Progenitor cell of endocrine pancreas (in vitro differentiated cells): ENCODE measurements at regions not wholly inside any gene's neighbourhood (a gene's known extent, or its start where the extent isn't known, plus 50 kb on each side); places are given as distances from the start of the nearest gene placed in this dataset.

Source experiments
- DNase-seq: peaks from one replicate; pipeline ENCODE4 v3.0.0; 2021; ENCODE audit warnings: low spot score; ENCODE audit not compliant: unreplicated experiment
- H3K27ac Mint-ChIP-seq: 2 replicates; pipeline ENCODE4 v1.8.0; 2021; ENCODE audit warnings: mild to moderate bottlenecking, moderate library complexity, mixed read lengths
- H3K27me3 Mint-ChIP-seq: 2 replicates; pipeline ENCODE4 v1.8.0; 2021; ENCODE audit warnings: mixed read lengths
- H3K36me3 Mint-ChIP-seq: 2 replicates; pipeline ENCODE4 v1.8.0; 2022; ENCODE audit warnings: mixed read lengths; ENCODE audit not compliant: insufficient read depth
- H3K4me1 Mint-ChIP-seq: 2 replicates; pipeline ENCODE4 v1.8.0; 2021; ENCODE audit warnings: low read depth, mixed read lengths
- H3K4me3 Mint-ChIP-seq: 2 replicates; pipeline ENCODE4 v1.8.0; 2021; ENCODE audit warnings: low read depth, mild to moderate bottlenecking, moderate library complexity, mixed read lengths
- H3K9me3 Mint-ChIP-seq: 2 replicates; pipeline ENCODE4 v1.8.0; 2021; ENCODE audit warnings: low read depth, mixed read lengths
- TF ChIP-seq, protein P1 (sequence below): fragments of 200-600 bp; sonication (generic); IDR thresholded peaks from one replicate; pipeline ENCODE4 v1.5.0; 2021; ENCODE audit warnings: antibody characterized with exemption, mild to moderate bottlenecking; ENCODE audit not compliant: unreplicated experiment

DNA sequence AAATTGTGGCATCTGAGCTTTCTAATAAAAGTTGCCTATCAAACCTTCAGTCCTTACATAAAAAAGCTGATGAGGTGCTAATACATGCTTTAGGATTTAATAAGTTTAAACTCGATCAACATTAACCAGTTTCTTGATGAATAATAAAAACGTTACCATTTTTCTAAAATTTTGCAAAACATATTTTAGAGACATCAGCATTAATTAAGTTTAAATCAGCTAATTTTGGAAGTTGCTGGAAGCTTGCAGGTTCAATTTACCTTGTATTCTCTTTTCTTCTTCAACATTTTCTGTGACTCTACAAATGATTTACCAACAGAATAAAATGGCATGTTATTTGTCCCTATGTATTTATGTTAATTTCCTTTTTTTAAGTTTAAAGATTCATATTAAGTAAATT is 365.3 kb upstream of the OPRM1 start:
- no peaks in the 10 kb centered on the region for H3K36me3 Mint-ChIP-seq
- no peaks in the 10 kb centered on the region for H3K27me3 Mint-ChIP-seq
- H3K4me3 Mint-ChIP-seq: no peak overlapping the region
- TF ChIP-seq, protein P1, sequence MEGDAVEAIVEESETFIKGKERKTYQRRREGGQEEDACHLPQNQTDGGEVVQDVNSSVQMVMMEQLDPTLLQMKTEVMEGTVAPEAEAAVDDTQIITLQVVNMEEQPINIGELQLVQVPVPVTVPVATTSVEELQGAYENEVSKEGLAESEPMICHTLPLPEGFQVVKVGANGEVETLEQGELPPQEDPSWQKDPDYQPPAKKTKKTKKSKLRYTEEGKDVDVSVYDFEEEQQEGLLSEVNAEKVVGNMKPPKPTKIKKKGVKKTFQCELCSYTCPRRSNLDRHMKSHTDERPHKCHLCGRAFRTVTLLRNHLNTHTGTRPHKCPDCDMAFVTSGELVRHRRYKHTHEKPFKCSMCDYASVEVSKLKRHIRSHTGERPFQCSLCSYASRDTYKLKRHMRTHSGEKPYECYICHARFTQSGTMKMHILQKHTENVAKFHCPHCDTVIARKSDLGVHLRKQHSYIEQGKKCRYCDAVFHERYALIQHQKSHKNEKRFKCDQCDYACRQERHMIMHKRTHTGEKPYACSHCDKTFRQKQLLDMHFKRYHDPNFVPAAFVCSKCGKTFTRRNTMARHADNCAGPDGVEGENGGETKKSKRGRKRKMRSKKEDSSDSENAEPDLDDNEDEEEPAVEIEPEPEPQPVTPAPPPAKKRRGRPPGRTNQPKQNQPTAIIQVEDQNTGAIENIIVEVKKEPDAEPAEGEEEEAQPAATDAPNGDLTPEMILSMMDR: no peak
- no peak overlapping the region for H3K27ac Mint-ChIP-seq
- DNase-seq: no peak
- H3K9me3 Mint-ChIP-seq: peaks cover 4% of the 10 kb centered on the region
- peaks cover 3% of the 10 kb centered on the region for H3K4me1 Mint-ChIP-seq

DNA sequence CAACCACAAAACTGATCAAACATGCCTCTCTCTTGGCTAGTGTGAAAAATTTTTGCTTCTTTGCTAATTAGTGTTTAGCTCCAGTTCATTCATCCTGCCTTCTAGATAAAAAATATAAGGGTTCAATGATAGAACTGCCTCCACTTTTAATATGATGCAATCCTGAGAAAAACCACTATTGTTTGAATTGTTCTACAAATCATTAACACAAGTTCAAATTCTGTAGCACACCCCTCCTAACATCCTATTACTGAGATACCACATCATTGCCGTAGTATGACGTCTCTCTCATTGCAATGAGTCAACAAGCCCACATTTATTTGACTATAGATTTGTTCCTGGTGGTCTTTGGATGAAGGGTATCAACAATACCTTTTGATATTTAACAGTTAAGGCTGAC is 365.8 kb upstream of the OPRM1 start:
- H3K4me1 Mint-ChIP-seq: peaks cover 3% of the 10 kb centered on the region
- DNase-seq: no peak
- TF ChIP-seq, protein P1: no peak
- no peak overlapping the region for H3K4me3 Mint-ChIP-seq
- no peaks in the 10 kb centered on the region for H3K36me3 Mint-ChIP-seq
- peaks cover 4% of the 10 kb centered on the region for H3K9me3 Mint-ChIP-seq
- H3K27me3 Mint-ChIP-seq: no peaks in the 10 kb centered on the region
- no peak overlapping the region for H3K27ac Mint-ChIP-seq

- H3K4me3 Mint-ChIP-seq: no peak overlapping the region
- H3K4me1 Mint-ChIP-seq: peaks cover 3% of the 10 kb centered on the region
- no peak overlapping the region for H3K27ac Mint-ChIP-seq
- no peaks in the 10 kb centered on the region for H3K27me3 Mint-ChIP-seq
- no peak for DNase-seq
- TF ChIP-seq, protein P1: no peak
- H3K36me3 Mint-ChIP-seq: no peaks in the 10 kb centered on the region
- H3K9me3 Mint-ChIP-seq: peaks cover 4% of the 10 kb centered on the region
These were observed 368.5 kb upstream of the OPRM1 start for GRCh38 chr6:153670403-153671026.

DNA sequence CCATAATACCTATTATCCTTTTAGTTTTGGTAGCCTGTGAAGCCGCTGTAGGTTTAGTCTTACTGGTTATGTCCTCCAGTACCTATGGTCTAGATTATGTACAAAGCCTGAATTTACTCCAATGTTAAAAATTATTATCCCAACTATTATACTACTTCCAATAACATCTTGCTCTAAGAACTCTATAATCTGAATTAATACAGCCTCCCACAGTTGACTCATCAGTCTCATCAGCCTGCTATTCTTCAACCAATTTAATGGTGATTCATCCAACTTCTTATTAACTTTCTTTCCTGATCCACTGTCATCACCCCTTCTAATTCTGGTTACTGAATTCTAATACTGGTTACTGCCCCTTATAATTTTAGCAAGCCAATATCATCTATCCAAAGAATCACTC is 370.3 kb upstream of the OPRM1 start:
- H3K4me3 Mint-ChIP-seq: no peak overlapping the region
- TF ChIP-seq, protein P1: no peak
- H3K27me3 Mint-ChIP-seq: no peaks in the 10 kb centered on the region
- H3K4me1 Mint-ChIP-seq: peaks cover 3% of the 10 kb centered on the region
- no peak for DNase-seq
- peaks cover 4% of the 10 kb centered on the region for H3K9me3 Mint-ChIP-seq
- no peaks in the 10 kb centered on the region for H3K36me3 Mint-ChIP-seq
- no peak overlapping the region for H3K27ac Mint-ChIP-seq

DNA sequence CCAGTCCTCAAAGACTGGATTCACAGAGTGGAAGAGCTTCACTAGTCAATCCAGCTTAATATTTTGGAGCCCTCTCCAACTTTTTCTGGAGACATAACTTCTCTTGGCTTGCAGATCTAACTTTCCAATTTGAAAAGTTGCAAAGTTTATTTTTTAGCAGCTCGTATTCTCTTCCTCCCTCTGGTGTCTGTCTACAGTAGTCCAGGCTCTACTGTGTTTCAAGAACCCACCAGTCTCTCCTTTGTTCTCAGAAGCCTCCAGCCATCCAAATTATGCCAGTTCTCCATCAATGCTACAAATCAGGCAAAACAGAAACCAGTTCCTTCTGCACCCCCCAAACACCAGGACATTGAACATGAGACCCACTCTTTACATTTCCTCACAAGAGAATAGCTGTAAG is 376.1 kb upstream of the OPRM1 start:
- no peaks in the 10 kb centered on the region for H3K27me3 Mint-ChIP-seq
- H3K4me3 Mint-ChIP-seq: no peak overlapping the region
- no peak overlapping the region for H3K27ac Mint-ChIP-seq
- no peaks in the 10 kb centered on the region for H3K4me1 Mint-ChIP-seq
- no peaks in the 10 kb centered on the region for H3K36me3 Mint-ChIP-seq
- no peak for DNase-seq
- TF ChIP-seq, protein P1: no peak
- no peaks in the 10 kb centered on the region for H3K9me3 Mint-ChIP-seq
